HCEC 1CT (cell line): ENCODE measurements at regions not wholly inside any gene's neighbourhood (a gene's known extent, or its start where the extent isn't known, plus 50 kb on each side); places are given as distances from the start of the nearest gene placed in this dataset.
"Not testable (repeated sequence)": the region's sequence is repeated elsewhere in the genome, so short reads cannot be mapped to it uniquely, and the experiment has no call there.

ENCODE experiments used
- DNase-seq: peaks from one replicate; pipeline ENCODE4 v3.0.0-alpha.2; 2017

- no peak for DNase-seq
Observed at GRCh38 chr20:40894237-40894630, 134.4 kb upstream of the TOP1 start.

- DNase-seq, result no peak
Observed at GRCh38 chr20:40895182-40895581, 133.4 kb upstream of the TOP1 start.

GRCh38 chr20:40896814-40897700 is 131.6 kb upstream of the TOP1 start:
- no peak for DNase-seq

GRCh38 chr20:40899344-40899743 is 129.3 kb upstream of the TOP1 start:
- DNase-seq, result no peak

- no peak for DNase-seq
Observed at GRCh38 chr20:40900666-40901215, 127.9 kb upstream of the TOP1 start.

DNA sequence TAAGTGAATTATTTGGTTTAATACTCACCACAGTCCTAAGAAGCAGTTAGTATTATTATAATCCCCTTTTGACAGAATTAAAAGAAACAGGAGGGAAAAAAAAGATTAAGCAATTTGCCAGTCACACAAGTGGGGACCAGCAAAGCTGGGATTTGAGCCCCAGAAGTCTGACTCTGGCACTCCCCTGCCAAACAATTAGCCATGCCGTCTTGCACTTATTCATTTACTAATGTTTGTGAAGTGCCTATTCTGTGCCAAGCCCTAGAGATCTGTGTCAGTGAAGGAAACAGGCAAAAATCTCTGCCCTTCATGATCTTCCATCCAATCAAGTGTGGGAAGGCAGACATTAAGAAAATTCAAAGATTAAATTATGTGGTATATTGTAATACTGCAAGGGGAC is 126.0 kb upstream of the TOP1 start:
- no peak for DNase-seq

- DNase-seq, result no peak
Observed at GRCh38 chr20:40908309-40908708, 120.3 kb upstream of the TOP1 start.

DNA sequence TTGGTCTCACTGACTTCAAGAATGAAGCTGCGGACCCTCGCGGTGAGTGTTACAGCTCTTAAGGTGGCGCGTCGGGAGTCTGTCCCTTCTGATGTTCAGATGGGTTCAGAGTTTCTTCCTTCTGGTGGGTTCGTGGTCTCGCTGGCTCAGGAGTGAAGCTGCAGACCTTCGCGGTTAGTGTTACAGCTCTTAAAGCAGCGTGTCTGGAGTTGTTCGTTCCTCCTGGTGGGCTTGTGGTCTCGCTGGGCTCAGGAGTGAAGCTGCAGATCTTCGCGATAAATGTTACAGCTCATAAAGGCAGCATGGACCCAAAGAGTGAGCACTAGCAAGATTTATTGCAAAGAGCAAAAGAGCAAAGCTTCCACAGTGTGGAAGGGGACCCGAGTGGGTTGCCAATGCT is 119.1 kb upstream of the TOP1 start:
- DNase-seq, result not testable (repeated sequence)

- DNase-seq, result not testable (repeated sequence)
Observed at GRCh38 chr20:40910436-40910835, 118.2 kb upstream of the TOP1 start.

DNA sequence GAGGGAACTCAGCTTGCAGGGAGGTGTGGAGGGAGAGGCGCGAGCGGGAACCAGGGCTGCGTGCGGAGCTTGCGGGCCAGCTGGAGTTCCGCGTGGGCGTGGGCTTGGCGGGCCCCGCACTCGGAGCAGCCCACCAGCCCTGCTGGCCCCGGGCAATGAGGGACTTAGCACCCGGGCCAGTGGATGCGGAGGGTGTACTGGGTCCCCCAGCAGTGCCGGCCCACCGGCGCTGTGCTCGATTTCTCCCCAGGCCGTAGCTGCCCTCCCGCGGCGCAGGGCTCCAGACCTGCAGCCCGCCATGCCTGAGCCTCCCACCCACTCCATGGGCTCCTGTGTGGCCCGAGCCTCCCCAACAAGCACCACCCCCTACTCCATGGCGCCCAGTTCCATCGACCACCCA is 117.5 kb upstream of the TOP1 start:
- not testable (repeated sequence) for DNase-seq

GRCh38 chr20:40913224-40914185 is 115.1 kb upstream of the TOP1 start:
- no peak for DNase-seq

DNA sequence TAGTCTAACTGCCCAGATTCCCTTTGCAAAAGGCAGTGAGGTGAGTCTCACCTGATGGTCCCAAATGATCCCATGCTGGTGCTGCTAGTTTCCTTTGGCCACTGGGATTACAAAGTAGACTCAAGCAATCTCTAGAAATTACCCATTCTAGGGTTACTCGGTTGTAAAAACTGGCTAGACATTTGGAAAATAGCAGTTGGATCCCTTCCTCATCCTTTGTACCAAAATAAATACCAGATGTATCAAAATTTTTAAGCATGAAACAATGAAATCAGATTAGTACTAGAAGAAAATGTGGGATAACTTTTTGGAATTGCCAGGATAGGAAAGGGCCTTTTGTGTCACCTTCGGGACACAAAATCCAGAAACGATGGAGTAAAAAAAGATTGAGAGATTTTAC is 112.9 kb upstream of the TOP1 start:
- no peak for DNase-seq

DNA sequence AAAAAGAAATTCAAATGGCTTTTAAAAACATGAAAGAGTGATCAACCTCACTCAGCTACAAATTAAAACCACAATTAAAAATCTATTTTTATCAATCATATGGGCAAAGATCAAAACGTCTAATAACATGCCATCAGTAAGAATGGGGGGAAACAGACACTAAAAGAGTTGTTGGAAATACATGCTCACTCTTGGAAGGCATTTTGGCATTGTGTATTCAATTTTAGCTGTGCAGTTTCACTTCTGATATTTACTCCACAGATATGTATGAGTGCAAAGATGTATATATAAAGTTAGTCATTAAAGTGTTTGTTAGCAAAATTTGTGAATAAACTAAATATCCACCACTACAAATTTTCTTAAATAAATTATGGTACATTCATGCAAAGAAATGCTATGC is 112.3 kb upstream of the TOP1 start:
- DNase-seq, result no peak

GRCh38 chr20:40920291-40920690 is 108.3 kb upstream of the TOP1 start:
- DNase-seq, result no peak

DNA sequence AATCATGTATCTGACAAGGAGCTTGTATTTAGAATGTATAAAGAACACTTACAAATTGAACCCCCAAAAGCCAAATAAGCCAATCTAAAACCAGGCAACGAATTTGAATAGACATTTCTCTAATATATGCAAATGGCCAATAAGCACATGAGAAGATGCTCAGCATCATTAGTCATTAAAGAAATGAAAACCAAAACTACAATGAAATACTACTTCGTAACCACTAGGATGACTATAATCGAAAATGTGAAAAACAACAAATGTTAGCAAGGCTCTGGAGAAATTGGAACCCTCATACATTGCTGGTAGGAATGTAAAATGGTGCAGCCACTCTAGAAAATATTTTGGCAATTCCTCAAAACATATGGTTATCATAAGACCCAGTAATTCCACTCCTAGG is 105.8 kb upstream of the TOP1 start:
- no peak for DNase-seq

DNA sequence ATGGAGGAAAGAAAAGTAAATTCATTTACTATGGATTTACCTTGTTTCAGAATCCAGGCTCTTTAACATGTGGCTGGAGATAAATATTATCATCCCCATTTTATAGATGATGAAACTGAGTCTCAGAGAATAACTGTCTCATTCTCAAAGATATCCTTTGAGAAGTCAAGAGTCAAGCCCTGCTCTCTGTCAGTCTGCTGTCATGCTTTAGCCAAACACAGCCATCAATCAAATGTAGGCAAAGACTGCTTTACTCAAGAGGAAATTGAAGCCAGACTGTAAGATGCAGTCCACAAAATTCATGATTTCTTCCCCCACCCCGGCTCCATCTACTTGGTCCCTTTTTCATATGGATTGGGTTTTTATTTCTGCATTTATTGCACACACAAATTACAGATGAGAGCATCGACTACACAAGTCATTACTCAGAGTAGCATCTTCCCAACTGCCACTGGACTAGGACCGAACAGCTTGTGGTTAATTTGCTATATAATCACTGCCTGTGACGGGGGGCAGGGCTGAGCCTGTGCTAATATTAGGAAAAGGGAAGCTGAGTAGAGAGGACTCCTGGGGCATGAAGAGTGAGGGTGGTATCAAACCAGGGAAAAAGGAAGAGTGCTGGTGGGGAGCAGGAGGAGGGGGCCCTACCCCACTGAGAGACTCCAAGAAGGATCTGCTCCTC is 102.7 kb upstream of the TOP1 start:
- no peak for DNase-seq

- DNase-seq, result no peak
Observed at GRCh38 chr20:40926928-40927327, 101.7 kb upstream of the TOP1 start.

DNA sequence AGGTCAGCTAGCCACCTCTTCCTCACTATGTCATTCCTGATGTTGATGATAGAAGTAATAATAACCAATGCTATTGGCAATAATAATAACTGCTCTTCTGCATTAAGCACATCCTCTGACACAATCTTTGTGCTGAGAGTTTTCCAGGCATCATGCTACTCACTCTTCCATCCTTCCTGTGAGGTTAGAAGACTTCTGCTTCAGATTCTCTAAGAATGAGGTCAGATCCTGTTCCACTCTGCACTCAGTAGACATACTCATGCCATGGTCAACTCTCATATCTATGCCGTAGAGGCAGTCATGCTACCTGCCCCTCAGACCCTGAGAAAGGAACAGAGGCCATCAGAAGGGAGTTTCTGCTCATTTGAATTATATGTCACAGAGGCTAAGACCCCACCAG is 98.1 kb upstream of the TOP1 start:
- peak; percentile 6 for DNase-seq

GRCh38 chr20:40931410-40932044 is 97.1 kb upstream of the TOP1 start:
- DNase-seq, result no peak

DNA sequence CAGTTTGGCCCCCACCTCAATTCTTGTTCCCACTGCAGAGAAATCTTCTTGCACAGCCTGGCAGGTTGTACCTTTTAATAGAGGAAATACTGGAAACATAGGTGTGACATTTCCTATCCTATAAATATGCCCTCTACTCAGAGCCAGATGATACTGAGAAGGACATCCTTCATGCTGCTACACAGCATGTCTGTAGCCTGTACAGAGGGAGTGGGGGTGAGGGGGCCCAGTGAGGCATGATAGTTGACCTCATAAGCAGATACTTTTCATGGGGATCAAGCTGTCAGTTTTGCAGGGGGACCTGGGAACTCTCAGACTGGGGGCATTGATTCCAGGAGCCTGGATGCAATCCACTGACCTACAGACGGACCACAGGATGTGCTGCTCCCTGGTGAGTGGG is 96.2 kb upstream of the TOP1 start:
- DNase-seq, result no peak

DNA sequence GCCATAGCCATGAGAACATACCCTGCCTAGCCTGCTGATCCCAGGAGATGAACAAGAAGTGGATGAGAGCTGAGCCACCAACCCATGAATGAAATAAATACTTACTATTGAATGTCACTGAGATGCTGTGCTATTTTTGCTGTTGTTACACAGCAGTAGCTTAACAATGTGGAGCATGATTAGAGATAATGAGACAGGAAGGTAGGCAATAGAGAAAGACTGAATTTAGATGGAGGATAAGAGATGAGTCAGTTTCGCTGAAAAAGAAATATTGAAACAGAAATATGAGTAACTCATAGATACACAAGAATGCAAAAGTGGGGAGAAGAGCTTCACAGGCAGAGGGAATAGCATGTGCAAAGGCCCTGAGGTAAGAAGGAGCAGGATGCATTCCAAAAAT is 94.9 kb upstream of the TOP1 start:
- no peak for DNase-seq

DNA sequence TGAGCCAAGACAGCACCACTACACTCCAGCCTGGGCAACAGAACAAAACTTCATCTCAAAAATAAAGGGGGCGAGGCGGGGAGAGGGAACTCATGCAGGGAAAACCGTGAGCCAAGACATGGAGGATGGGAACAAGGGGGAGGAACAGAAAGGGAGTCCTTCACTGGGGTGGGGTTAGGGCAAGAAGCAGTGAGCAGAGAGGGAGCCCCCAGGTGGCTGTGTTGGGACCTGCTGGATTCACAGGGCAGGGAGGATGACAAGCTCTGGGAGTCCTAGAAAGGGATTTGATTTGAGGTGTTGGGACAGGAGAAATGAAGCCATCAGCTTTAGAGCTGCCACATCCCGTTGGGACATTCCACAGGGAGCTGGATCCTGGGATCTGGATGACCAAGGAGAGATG is 90.6 kb upstream of the TOP1 start:
- DNase-seq, result no peak
